Gastroesophageal sphincter (tissue), 3 donors: ENCODE measurements at regions not wholly inside any gene's neighbourhood (a gene's known extent, or its start where the extent isn't known, plus 50 kb on each side); places are given as distances from the start of the nearest gene placed in this dataset.

Experiments
- POLR2A ChIP-seq, 2 donors: fragments of 450-650 bp; IDR thresholded peaks; one replicate each; pipeline ENCODE4 v1.6.1; 2017; ENCODE audit warnings: antibody characterized with exemption in 2 of 2, mild to moderate bottlenecking in 2 of 2, moderate library complexity in 1 of 2
- POLR2AphosphoS5 ChIP-seq: sonication (generic); formaldehyde crosslinking; IDR thresholded peaks from one replicate; pipeline ENCODE4 v1.6.1; 2017; ENCODE audit warnings: antibody characterized with exemption
- TF ChIP-seq, protein P1 (sequence below), 4 experiments: fragments of 200-600 bp in 2 of 4; fragments of 450-650 bp in 2 of 4; sonication (generic) in 1 of 4; IDR thresholded peaks; one replicate each; pipeline ENCODE4 v1.5.1; 2017 to 2019; ENCODE audit warnings: antibody characterized with exemption in 4 of 4, mild to moderate bottlenecking in 2 of 4, moderate library complexity in 2 of 4

DNA sequence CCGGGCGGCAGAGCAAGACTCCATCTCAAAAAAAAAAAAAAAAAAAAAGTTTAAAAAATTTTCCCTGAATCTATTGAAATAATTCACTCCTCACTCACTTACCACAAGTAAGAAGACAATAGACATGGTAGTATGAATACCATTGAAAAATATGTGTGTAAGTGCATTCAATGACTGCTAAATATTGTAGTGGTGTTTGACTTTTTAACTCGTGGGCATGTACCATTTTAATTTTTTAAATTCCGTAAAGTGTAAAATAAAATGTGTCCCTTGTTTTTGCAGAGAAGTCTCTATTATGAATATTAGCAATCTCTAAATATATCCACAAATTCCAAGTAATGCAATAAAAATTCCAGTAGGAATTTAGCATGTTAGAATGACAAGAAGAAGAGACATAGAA, 134.1 kb downstream of the COPS8 start:
- TF ChIP-seq, protein P1, sequence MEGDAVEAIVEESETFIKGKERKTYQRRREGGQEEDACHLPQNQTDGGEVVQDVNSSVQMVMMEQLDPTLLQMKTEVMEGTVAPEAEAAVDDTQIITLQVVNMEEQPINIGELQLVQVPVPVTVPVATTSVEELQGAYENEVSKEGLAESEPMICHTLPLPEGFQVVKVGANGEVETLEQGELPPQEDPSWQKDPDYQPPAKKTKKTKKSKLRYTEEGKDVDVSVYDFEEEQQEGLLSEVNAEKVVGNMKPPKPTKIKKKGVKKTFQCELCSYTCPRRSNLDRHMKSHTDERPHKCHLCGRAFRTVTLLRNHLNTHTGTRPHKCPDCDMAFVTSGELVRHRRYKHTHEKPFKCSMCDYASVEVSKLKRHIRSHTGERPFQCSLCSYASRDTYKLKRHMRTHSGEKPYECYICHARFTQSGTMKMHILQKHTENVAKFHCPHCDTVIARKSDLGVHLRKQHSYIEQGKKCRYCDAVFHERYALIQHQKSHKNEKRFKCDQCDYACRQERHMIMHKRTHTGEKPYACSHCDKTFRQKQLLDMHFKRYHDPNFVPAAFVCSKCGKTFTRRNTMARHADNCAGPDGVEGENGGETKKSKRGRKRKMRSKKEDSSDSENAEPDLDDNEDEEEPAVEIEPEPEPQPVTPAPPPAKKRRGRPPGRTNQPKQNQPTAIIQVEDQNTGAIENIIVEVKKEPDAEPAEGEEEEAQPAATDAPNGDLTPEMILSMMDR (IDR thresholded peaks at IDR 0.05), result no peak
- TF ChIP-seq POLR2AphosphoS5 (no peak), POLR2A (IDR thresholded peaks at IDR 0.05) (no peak)
